ENCODE measurements at regions not wholly inside any gene's neighbourhood (a gene's known extent, or its start where the extent isn't known, plus 50 kb on each side); places are given as distances from the start of the nearest gene placed in this dataset.

DNA sequence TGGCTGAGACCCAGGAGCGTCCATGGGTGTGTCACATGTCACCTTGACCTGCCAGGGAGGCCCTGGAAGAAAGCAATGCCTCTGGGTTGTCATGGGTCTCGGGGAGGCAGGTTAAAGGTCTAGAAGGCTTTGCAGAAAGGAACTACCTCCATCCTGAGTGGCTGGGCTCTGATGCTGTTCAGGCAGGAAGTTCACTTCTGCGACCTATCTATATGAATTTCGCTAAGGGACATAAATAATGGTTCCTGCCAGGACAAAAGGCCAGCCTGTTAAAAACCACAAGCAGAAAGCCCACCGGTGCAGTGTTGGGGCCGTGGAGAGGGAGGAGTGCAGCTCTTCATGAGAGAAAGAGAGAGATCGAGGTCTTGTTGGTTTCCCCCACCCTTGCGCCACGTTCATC is 182.9 kb downstream of the PTPN20 start:
- TF ChIP-seq, protein P1, sequence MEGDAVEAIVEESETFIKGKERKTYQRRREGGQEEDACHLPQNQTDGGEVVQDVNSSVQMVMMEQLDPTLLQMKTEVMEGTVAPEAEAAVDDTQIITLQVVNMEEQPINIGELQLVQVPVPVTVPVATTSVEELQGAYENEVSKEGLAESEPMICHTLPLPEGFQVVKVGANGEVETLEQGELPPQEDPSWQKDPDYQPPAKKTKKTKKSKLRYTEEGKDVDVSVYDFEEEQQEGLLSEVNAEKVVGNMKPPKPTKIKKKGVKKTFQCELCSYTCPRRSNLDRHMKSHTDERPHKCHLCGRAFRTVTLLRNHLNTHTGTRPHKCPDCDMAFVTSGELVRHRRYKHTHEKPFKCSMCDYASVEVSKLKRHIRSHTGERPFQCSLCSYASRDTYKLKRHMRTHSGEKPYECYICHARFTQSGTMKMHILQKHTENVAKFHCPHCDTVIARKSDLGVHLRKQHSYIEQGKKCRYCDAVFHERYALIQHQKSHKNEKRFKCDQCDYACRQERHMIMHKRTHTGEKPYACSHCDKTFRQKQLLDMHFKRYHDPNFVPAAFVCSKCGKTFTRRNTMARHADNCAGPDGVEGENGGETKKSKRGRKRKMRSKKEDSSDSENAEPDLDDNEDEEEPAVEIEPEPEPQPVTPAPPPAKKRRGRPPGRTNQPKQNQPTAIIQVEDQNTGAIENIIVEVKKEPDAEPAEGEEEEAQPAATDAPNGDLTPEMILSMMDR (IDR thresholded peaks at IDR 0.05), result no peak
- no peak for TF ChIP-seq POLR2A (IDR thresholded peaks at IDR 0.05)

Data from thyroid gland (tissue), 4 donors.